Adrenal gland (tissue), 9 donors: ENCODE measurements at regions not wholly inside any gene's neighbourhood (a gene's known extent, or its start where the extent isn't known, plus 50 kb on each side); places are given as distances from the start of the nearest gene placed in this dataset.
A peak's percentile ranks its signal among the peaks of the same experiment; 100 is the strongest.
"Not testable (repeated sequence)": the region's sequence is repeated elsewhere in the genome, so short reads cannot be mapped to it uniquely, and the experiment has no call there.

ENCODE experiments used
- DNase-seq, 7 donors: peaks; one replicate each; pipeline ENCODE4 v3.0.0-alpha.2; 2019 to 2020
- H3K27ac ChIP-seq, 5 donors: fragments of 200-600 bp; sonication (generic) in 4 of 5; 1 replicate in 3 of 5; 2 replicates in 2 of 5; pipeline versions ENCODE4 v1.5.1 to v1.8.0; 2016 to 2020; ENCODE audit warnings: mild to moderate bottlenecking in 1 of 5
- H3K27me3 ChIP-seq: fragments of 200-600 bp; 2 replicates; pipeline ENCODE4 v1.8.0; 2021
- H3K36me3 ChIP-seq, 2 donors: fragments of 200-600 bp; replicated peaks in 1 of 2; 1 replicate in 1 of 2; 2 replicates in 1 of 2; pipeline versions ENCODE4 v1.5.1 to v1.8.0; 2018 to 2022
- H3K4me1 ChIP-seq, 2 donors: fragments of 200-600 bp; replicated peaks in 1 of 2; 1 replicate in 1 of 2; 2 replicates in 1 of 2; pipeline versions ENCODE4 v1.5.1 to v1.8.0; 2018 to 2021
- H3K4me3 ChIP-seq, 4 donors: fragments of 200-600 bp; sonication (generic) in 3 of 4; one replicate each; pipeline ENCODE4 v1.5.1; 2016 to 2018
- H3K9me3 ChIP-seq, 3 donors: fragments of 200-600 bp; sonication (generic) in 1 of 3; replicated peaks in 1 of 3; 1 replicate in 2 of 3; 2 replicates in 1 of 3; pipeline versions ENCODE4 v1.5.1 to v1.8.0; 2016 to 2021
- POLR2A ChIP-seq, 2 donors: fragments of 450-650 bp; IDR thresholded peaks; one replicate each; pipeline ENCODE4 v1.6.1; 2017; ENCODE audit warnings: antibody characterized with exemption in 2 of 2, mild to moderate bottlenecking in 2 of 2, moderate library complexity in 1 of 2
- WGBS, 4 donors: extraction: QIAGEN DNeasy Blood & Tissue Kit in 2 of 4; methylation state at CpG; one replicate each; pipeline versions ENCODE4 v1.1.5 to v1.1.7; 2013 to 2017; 5-methylcytosine and 5-hydroxymethylcytosine counted together
- intact Hi-C, 2 donors: fragments of 100-400 bp; cut with DNase I; formaldehyde crosslinking; loops; one replicate each; pipeline versions ENCODE4 v1.14.1 to v1.15.0; 2022 to 2023
- TF ChIP-seq, protein P1 (sequence below), 6 experiments: fragments of 450-650 bp in 4 of 6; fragments of 200-600 bp in 2 of 6; sonication (generic) in 1 of 6; IDR thresholded peaks; 1 replicate in 5 of 6; 2 replicates in 1 of 6; pipeline versions ENCODE4 v1.5.1 to v1.8.0; 2016 to 2021; ENCODE audit warnings: antibody characterized with exemption in 6 of 6, mild to moderate bottlenecking in 2 of 6, moderate library complexity in 1 of 6
- donor health status: healthy with polysubstance abuse.
- donor health status: Bipolar disorder and iron deficiency.
- donor health status: DM: yes; HTN: yes; CAD: no.
- donor health status: DM: no; HTN: no; CAD: no.
- donor health status: DM: no; HTN: no; CAD: no.

DNA sequence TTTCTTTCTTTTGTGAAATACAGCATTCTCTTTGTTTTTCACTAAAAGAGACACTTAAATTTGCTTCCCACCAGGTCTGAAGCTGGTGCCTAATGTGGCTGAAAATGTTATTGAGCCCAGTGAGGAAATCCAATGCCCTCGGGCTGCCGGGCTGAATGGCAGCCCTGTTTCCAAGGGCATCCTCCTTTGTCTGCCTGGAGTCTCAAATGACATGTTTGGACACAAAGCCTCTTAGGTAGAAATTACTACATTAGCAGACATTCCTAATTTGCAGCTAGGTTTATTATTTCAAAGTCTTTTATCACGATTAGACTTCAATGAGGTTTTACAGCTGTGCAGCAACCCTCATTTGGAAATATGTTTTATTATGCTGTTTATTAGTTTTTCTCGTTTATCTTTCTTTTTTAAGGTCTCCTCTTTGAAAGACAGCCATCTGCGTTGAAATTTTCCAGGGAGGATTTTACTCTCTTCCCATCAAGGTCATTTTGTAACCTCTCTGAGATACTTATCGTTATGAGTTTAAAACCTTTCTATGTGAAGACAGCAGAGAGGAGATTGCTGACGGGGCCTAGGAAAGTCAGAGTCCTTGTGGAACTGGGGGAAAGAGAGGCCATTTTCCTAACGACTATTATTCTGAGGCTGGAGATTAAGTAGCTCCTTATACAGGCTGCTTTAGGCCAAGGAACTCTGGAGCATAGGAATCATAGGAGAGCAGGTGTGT, 59.0 kb upstream of the ZNF532 start:
- no peaks in the 10 kb centered on the region for H3K9me3 ChIP-seq
- intact Hi-C loops: no loop called here
- H3K27ac ChIP-seq: peak overlapping the region in 3 of 5 donors; percentile 22 to 50 (median 29)
- peak in 1 of 7 donors; percentile 15 for DNase-seq
- peaks cover 0 to 11% of the 10 kb centered on the region in 2 donors for H3K4me1 ChIP-seq
- WGBS, 4 donors: 25 to 34% (median 28%) methylated on average over 8 of the region's 8 CpGs
- H3K27me3 ChIP-seq: no peaks in the 10 kb centered on the region
- no peaks in the 10 kb centered on the region for H3K36me3 ChIP-seq
- no peak for TF ChIP-seq POLR2A (IDR thresholded peaks at IDR 0.05)
- TF ChIP-seq, protein P1, sequence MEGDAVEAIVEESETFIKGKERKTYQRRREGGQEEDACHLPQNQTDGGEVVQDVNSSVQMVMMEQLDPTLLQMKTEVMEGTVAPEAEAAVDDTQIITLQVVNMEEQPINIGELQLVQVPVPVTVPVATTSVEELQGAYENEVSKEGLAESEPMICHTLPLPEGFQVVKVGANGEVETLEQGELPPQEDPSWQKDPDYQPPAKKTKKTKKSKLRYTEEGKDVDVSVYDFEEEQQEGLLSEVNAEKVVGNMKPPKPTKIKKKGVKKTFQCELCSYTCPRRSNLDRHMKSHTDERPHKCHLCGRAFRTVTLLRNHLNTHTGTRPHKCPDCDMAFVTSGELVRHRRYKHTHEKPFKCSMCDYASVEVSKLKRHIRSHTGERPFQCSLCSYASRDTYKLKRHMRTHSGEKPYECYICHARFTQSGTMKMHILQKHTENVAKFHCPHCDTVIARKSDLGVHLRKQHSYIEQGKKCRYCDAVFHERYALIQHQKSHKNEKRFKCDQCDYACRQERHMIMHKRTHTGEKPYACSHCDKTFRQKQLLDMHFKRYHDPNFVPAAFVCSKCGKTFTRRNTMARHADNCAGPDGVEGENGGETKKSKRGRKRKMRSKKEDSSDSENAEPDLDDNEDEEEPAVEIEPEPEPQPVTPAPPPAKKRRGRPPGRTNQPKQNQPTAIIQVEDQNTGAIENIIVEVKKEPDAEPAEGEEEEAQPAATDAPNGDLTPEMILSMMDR (IDR thresholded peaks at IDR 0.05): no peak
- no peak overlapping the region for H3K4me3 ChIP-seq

DNA sequence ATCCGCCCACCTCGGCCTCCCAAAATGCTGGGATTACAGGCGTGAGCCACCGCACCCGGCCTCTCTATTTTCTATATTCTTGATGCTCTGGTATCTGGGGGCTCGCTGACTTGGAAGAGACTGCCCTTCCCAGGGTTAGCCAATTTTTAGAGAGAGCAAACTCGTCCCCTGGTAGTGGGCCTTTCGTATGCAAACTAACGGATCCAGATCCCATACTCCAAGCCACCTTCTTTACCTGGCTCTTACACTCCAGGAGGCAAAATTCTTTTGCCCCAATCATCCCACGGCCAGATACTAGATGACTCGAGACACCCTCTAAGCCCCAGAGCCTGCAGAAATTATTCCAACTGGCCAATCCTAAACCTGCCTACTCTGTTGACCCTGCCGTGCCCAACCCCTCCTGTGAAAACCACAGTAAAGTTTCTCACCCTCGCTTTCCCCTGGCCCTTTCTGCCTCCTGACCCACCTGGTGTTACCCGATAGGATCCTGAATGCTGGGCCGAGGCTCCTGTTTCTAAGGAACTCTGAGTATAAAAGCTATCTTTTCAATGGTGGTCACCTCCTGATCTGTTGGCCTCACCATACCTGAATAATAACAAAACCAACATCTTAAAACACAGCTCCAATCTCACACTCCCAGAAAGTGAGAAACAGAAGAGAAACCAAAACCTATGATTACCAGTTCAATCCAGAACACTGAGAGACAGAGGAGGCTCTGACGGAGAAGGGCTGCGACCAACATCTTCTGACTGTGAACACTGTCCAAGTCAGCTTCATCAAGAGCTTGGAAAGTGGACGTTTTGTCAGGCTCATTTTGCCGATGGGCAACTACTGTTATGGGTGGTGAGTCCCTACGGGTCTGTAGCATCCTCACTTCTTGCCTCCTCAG, 57.6 kb upstream of the ZNF532 start:
- Histone ChIP-seq H3K4me3 (no peak overlapping the region), H3K27ac (no peak overlapping the region), H3K36me3 (no peaks in the 10 kb centered on the region), H3K27me3 (no peaks in the 10 kb centered on the region), H3K4me1 (peaks cover 0 to 11% of the 10 kb centered on the region in 2 donors), H3K9me3 (no peaks in the 10 kb centered on the region)
- WGBS, 4 donors: 94 to 96% (median 95%) methylated on average over 14 to 20 of the region's 20 CpGs
- TF ChIP-seq, protein P1 (IDR thresholded peaks at IDR 0.05): no peak
- TF ChIP-seq POLR2A (IDR thresholded peaks at IDR 0.05): no peak
- intact Hi-C loops: no loop called here
- no peak for DNase-seq

DNA sequence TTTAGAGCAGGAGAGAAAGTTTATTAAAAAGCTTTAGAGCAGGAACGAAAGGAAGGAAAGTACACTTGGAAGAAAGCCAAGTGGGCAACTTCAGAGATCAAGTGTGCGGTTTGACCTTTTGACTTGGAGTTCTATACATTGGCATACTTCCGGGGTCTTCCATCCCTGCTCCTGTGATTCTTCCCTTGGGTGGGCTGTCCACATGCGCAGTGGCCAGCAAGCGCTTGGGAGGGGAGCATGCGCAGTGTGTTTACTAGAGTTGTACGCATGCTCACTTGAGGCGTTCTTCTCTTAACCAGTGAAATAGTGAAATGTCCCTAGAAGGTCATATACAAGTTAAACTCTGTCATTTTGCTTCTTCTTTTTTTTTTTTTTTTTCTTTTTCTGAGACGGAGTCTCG, 56.9 kb upstream of the ZNF532 start:
- no peaks in the 10 kb centered on the region for H3K36me3 ChIP-seq
- no peak overlapping the region for H3K27ac ChIP-seq
- no peaks in the 10 kb centered on the region for H3K27me3 ChIP-seq
- intact Hi-C loops: no loop called here
- no peak overlapping the region for H3K4me3 ChIP-seq
- TF ChIP-seq, protein P1 (IDR thresholded peaks at IDR 0.05): no peak
- no peak for TF ChIP-seq POLR2A (IDR thresholded peaks at IDR 0.05)
- peaks cover 0 to 11% of the 10 kb centered on the region in 2 donors for H3K4me1 ChIP-seq
- no peaks in the 10 kb centered on the region for H3K9me3 ChIP-seq
- 90 to 94% (median 92%) methylated on average over 10 of the region's 10 CpGs for WGBS, 4 donors
- DNase-seq: no peak

DNA sequence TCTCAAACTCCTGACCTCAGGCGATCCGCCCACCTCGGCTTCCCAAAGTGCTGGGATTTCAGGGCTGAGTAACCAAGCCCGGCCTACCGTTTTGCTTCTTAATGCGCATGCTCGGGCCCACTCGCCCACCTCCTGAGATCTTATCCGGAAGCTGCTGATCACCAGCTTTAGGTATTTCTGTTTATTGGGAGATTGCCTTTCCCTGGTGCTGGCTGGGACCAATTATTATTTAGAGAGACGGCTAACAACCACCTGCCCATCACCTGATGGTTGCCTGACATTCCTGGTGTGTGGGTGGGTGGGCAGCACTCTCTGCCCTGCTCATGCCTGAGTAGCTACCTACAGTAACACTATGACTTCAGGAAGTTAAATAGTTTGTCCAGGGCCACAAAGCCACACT, 56.3 kb upstream of the ZNF532 start:
- WGBS, 4 donors: 92 to 98% (median 96%) methylated on average over 10 of the region's 10 CpGs
- intact Hi-C loops: no loop called here
- H3K36me3 ChIP-seq: no peaks in the 10 kb centered on the region

DNA sequence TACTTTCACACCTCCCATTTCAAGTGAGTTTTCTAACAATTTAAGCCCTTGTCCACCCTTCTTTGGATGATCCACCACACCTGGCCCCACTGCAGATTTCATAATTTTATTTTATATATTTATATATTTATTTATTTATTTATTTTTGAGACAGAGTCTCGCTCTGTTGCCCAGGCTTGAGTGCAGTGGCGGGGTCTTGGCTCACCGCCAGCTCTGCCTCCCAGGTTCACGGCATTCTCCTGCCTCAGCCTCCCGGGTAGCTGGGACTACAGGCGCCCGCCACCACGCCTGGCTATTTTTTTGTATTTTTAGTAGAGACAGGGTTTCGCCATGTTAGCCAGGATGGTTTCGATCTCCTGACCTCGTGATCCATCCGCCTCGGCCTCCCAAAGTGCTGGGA, 52.8 kb upstream of the ZNF532 start:
- DNase-seq, H3K36me3 ChIP-seq, H3K27ac ChIP-seq, H3K27me3 ChIP-seq, H3K9me3 ChIP-seq, H3K4me1 ChIP-seq, intact Hi-C loops, H3K4me3 ChIP-seq: not testable (repeated sequence)
- 92 to 95% (median 93%) methylated on average over 13 of the region's 13 CpGs for WGBS, 4 donors

More for the DNA sequence above, 56.3 kb upstream of the ZNF532 start:
- TF ChIP-seq POLR2A (IDR thresholded peaks at IDR 0.05): no peak
- TF ChIP-seq, protein P1 (IDR thresholded peaks at IDR 0.05): no peak
- Histone ChIP-seq H3K4me3 (no peak overlapping the region), H3K27me3 (no peaks in the 10 kb centered on the region), H3K9me3 (no peaks in the 10 kb centered on the region), H3K27ac (no peak overlapping the region), H3K4me1 (peaks cover 0 to 11% of the 10 kb centered on the region in 2 donors)
- no peak for DNase-seq
